HCT116 (cell line): ENCODE measurements at regions not wholly inside any gene's neighbourhood (a gene's known extent, or its start where the extent isn't known, plus 50 kb on each side); places are given as distances from the start of the nearest gene placed in this dataset.

Experiments
- ATAC-seq: fragments of 200-7000 bp; cut with Tn5 transposase; 2 replicates; pipeline ENCODE4 v1.9.1; 2020; ENCODE audit warnings: mild to moderate bottlenecking, moderate library complexity
- BruUV-seq: library from RNA; stranded (reverse); fragments of 400-500 nt; replicated peaks from 2 replicates; lab custom pipeline; 2021; lab: Mats Ljungman, UMichigan
- CTCF ChIA-PET: fragments of 300-600 bp; sonication (Branson Sonifier 250); formaldehyde crosslinking; loops from one replicate; lab custom pipeline; 2021; ENCODE audit warnings: antibody characterized with exemption; lab: Charles Lee
- POLR2A ChIA-PET: fragments of 300-600, 350-600 bp; sonication (Branson Sonifier 250); formaldehyde crosslinking; loops from one replicate; lab custom pipeline; 2021; ENCODE audit warnings: antibody characterized with exemption; lab: Charles Lee
- RAD21 ChIA-PET, 2 experiments: fragments of 300-600 bp; sonication (Branson Sonifier 250); formaldehyde crosslinking; loops; one replicate each; lab custom pipeline; 2023; ENCODE audit warnings: low total read pairs in 2 of 2; ENCODE audit not compliant: uncharacterized antibody in 2 of 2, unreplicated experiment in 2 of 2, low non-redundant PET in 1 of 2; lab: Charles Lee
- DNase-seq: peaks from one replicate; pipeline ENCODE4 v3.0.0-alpha.2; 2010; ENCODE audit warnings: low read depth, low spot score
- H2AFZ ChIP-seq: fragments of 200-600 bp; shearing (Covaris generic), sonication (generic); 2 replicates; pipeline ENCODE4 v1.6.1; 2017; ENCODE audit warnings: low read depth, mixed run types, mixed read lengths, antibody characterized with exemption, low read length; ENCODE audit not compliant: poor library complexity, severe bottlenecking
- H3K27ac ChIP-seq: 2 replicates; pipeline ENCODE4 v1.5.1; 2012; ENCODE audit warnings: low read depth, low read length
- H3K27me3 ChIP-seq: fragments of 200-600 bp; sonication (generic); 2 replicates; pipeline ENCODE4 v1.6.1; 2016; ENCODE audit warnings: mixed run types, low read length, mixed read lengths; ENCODE audit not compliant: insufficient read depth
- H3K36me3 ChIP-seq, 2 experiments: fragments of 200-500 bp in 1 of 2; fragments of 200-600 bp in 1 of 2; sonication (Bioruptor generic) in 1 of 2; sonication (generic) in 1 of 2; 2 replicates each; pipeline versions ENCODE4 v1.5.1 to v1.6.1; 2014 to 2016; ENCODE audit warnings: low read length in 2 of 2, inconsistent platforms in 1 of 2, mixed read lengths in 1 of 2, mixed run types in 1 of 2; ENCODE audit not compliant: insufficient read depth in 2 of 2, control insufficient read depth in 1 of 2
- H3K4me1 ChIP-seq, 2 experiments: fragments of 200-600 bp in 1 of 2; sonication (generic) in 1 of 2; 2 replicates each; pipeline versions ENCODE4 v1.5.1 to v1.6.1; 2012 to 2017; ENCODE audit warnings: low read length in 2 of 2, inconsistent platforms in 1 of 2, mild to moderate bottlenecking in 1 of 2, mixed read lengths in 1 of 2, mixed run types in 1 of 2, moderate library complexity in 1 of 2; ENCODE audit not compliant: insufficient read depth in 2 of 2, control insufficient read depth in 1 of 2
- H3K4me2 ChIP-seq: fragments of 200-600 bp; sonication (generic); 2 replicates; pipeline ENCODE4 v1.6.1; 2017; ENCODE audit warnings: mixed run types, low read length, mixed read lengths
- H3K4me3 ChIP-seq, 2 experiments: fragments of 200-600 bp in 1 of 2; sonication (generic) in 1 of 2; replicated peaks in 1 of 2; 2 replicates each; pipeline ENCODE4 v1.5.1; 2011 to 2016; ENCODE audit warnings: low read length in 2 of 2, control low read depth in 1 of 2, low read depth in 1 of 2, mild to moderate bottlenecking in 1 of 2, mixed read lengths in 1 of 2, mixed run types in 1 of 2
- H3K79me2 ChIP-seq: fragments of 200-600 bp; sonication (generic); 2 replicates; pipeline ENCODE4 v1.6.1; 2017; ENCODE audit warnings: mild to moderate bottlenecking, mixed run types, low read length, moderate library complexity, mixed read lengths; ENCODE audit not compliant: insufficient read depth
- H3K9ac ChIP-seq: fragments of 200-600 bp; sonication (generic); 2 replicates; pipeline ENCODE4 v1.6.1; 2016; ENCODE audit warnings: low read length, mixed read lengths
- H3K9me2 ChIP-seq: fragments of 200-600 bp; sonication (generic), shearing (Covaris generic); 2 replicates; pipeline ENCODE4 v1.6.1; 2017; ENCODE audit warnings: mixed run types, mild to moderate bottlenecking, moderate library complexity; ENCODE audit not compliant: insufficient read depth
- H3K9me3 ChIP-seq, 2 experiments: fragments of 200-500 bp in 1 of 2; fragments of 200-600 bp in 1 of 2; sonication (Bioruptor generic) in 1 of 2; sonication (generic) in 1 of 2; 2 replicates each; pipeline ENCODE4 v1.6.1; 2014 to 2017; ENCODE audit warnings: low read length in 2 of 2, mixed read lengths in 2 of 2, inconsistent platforms in 1 of 2, low read depth in 1 of 2, mild to moderate bottlenecking in 1 of 2, mixed run types in 1 of 2, moderate library complexity in 1 of 2; ENCODE audit not compliant: control insufficient read depth in 1 of 2, insufficient read depth in 1 of 2
- H4K20me1 ChIP-seq: fragments of 200-600 bp; sonication (generic), shearing (Covaris generic); 2 replicates; pipeline ENCODE4 v1.6.1; 2017; ENCODE audit warnings: mixed run types, mild to moderate bottlenecking, moderate library complexity; ENCODE audit not compliant: insufficient read depth
- EGR1 ChIP-seq: IDR thresholded peaks from 2 replicates; pipeline ENCODE4 v1.6.1; 2012; ENCODE audit warnings: low read depth
- ELF1 ChIP-seq: IDR thresholded peaks from 2 replicates; pipeline ENCODE4 v1.6.1; 2012; ENCODE audit warnings: low read depth, borderline replicate concordance
- EZH2 ChIP-seq: fragments of 200-600 bp; sonication (generic); IDR thresholded peaks from 2 replicates; pipeline ENCODE4 v1.6.1; 2017; ENCODE audit warnings: antibody characterized with exemption, mixed run types
- EZH2phosphoT487 ChIP-seq: fragments of 200-600 bp; IDR thresholded peaks from 2 replicates; pipeline ENCODE4 v1.6.1; 2018; ENCODE audit warnings: antibody characterized with exemption, borderline replicate concordance
- RAD21 ChIP-seq: IDR thresholded peaks from 2 replicates; pipeline ENCODE4 v1.6.1; 2012; ENCODE audit warnings: low read depth, mild to moderate bottlenecking
- REST ChIP-seq: IDR thresholded peaks from 2 replicates; pipeline ENCODE4 v1.6.1; 2012; ENCODE audit warnings: low read depth
- SP1 ChIP-seq: IDR thresholded peaks from 2 replicates; pipeline ENCODE4 v1.6.1; 2012; ENCODE audit warnings: low read depth
- TCF7L2 ChIP-seq: IDR thresholded peaks from 2 replicates; pipeline ENCODE4 v1.7.0; 2011; ENCODE audit warnings: borderline replicate concordance, inconsistent platforms; ENCODE audit not compliant: insufficient read depth, insufficient read length; ENCODE audit errors: extremely low read depth
- ZFX ChIP-seq: fragments of 450-650 bp; IDR thresholded peaks from 2 replicates; pipeline ENCODE4 v1.6.1; 2017
- intact Hi-C: fragments of 100-400 bp; cut with micrococcal nuclease; formaldehyde crosslinking; loops from 2 replicates; pipeline ENCODE4 v1.10.0; 2022
- TF ChIP-seq, protein P1 (sequence below): IDR thresholded peaks from 2 replicates; pipeline ENCODE4 v1.6.1; 2011; ENCODE audit warnings: mild to moderate bottlenecking, low read length, moderate library complexity; ENCODE audit not compliant: insufficient replicate concordance; ENCODE audit errors: extremely low read depth

- Histone ChIP-seq H3K4me3 (no peak overlapping the region), H3K9me3 (no peaks in the 10 kb centered on the region), H3K9ac (no peak overlapping the region), H4K20me1 (no peaks in the 10 kb centered on the region), H2AFZ (no peak overlapping the region), H3K4me2 (no peak overlapping the region), H3K79me2 (no peaks in the 10 kb centered on the region), H3K36me3 (no peaks in the 10 kb centered on the region), H3K4me1 (no peaks in the 10 kb centered on the region), H3K9me2 (no peaks in the 10 kb centered on the region), H3K27me3 (no peaks in the 10 kb centered on the region), H3K27ac (no peak overlapping the region)
- ChIA-PET POLR2A (no interaction called here), CTCF (no interaction called here), RAD21 (no interaction called here)
- no peak for TF ChIP-seq EZH2
- TF ChIP-seq RAD21, result no peak
- TF ChIP-seq SP1, result no peak
- no peak for TF ChIP-seq ZFX
- TF ChIP-seq EZH2phosphoT487, result no peak
- TF ChIP-seq, protein P1, sequence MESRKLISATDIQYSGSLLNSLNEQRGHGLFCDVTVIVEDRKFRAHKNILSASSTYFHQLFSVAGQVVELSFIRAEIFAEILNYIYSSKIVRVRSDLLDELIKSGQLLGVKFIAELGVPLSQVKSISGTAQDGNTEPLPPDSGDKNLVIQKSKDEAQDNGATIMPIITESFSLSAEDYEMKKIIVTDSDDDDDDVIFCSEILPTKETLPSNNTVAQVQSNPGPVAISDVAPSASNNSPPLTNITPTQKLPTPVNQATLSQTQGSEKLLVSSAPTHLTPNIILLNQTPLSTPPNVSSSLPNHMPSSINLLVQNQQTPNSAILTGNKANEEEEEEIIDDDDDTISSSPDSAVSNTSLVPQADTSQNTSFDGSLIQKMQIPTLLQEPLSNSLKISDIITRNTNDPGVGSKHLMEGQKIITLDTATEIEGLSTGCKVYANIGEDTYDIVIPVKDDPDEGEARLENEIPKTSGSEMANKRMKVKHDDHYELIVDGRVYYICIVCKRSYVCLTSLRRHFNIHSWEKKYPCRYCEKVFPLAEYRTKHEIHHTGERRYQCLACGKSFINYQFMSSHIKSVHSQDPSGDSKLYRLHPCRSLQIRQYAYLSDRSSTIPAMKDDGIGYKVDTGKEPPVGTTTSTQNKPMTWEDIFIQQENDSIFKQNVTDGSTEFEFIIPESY, result no peak
- TF ChIP-seq ELF1, result no peak
- DNase-seq (no peak), ATAC-seq (no peak)
- BruUV-seq, result no TSS peak
- intact Hi-C loops, result no loop called here
These were observed 84.5 kb upstream of the C1orf174 start for GRCh38 chr1:3984586-3984985.

DNA sequence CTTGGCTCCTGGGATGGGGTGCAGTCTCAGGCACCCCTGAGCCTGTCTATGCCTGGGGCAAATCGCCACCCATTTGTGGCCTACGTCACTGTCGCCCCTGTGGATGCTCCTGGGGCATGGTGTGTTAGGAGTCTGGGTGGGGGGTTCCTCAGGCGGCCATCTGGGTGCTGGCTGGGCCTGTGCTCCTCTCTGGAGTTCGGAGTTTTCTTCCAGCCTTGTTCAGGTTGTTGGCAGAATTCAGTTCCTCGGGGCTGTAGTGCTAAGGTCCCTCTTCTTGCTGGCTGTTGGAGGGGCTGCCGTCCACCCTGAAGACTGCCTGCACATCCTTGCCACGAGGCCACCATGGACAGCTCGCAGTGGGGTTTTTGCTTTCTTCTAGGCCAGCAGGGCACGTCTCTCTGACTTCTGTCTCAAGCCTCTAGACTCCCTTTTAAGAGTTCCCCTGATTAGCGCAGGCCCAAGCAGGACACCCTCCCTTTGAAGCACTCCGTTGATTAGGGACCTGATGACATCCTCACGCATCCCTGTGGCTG lies 86.7 kb upstream of the C1orf174 start:
- ChIA-PET POLR2A (no interaction called here), RAD21 (no interaction called here), CTCF (no interaction called here)
- Histone ChIP-seq H3K9ac (no peak overlapping the region), H3K9me3 (no peaks in the 10 kb centered on the region), H3K4me3 (no peak overlapping the region), H3K4me2 (no peak overlapping the region), H3K9me2 (no peaks in the 10 kb centered on the region), H3K27ac (no peak overlapping the region), H2AFZ (no peak overlapping the region), H4K20me1 (no peaks in the 10 kb centered on the region), H3K79me2 (no peaks in the 10 kb centered on the region), H3K36me3 (no peaks in the 10 kb centered on the region), H3K27me3 (no peaks in the 10 kb centered on the region), H3K4me1 (no peaks in the 10 kb centered on the region)
- ATAC-seq (no peak), DNase-seq (no peak)
- intact Hi-C loops, result no loop called here
- no peak for TF ChIP-seq RAD21
- no peak for TF ChIP-seq ELF1
- TF ChIP-seq REST, result no peak
- no peak for TF ChIP-seq TCF7L2
- TF ChIP-seq, protein P1, result no peak
- TF ChIP-seq EGR1, result no peak
- no TSS peak for BruUV-seq
